GM19025 (cell line): ENCODE measurements at regions not wholly inside any gene's neighbourhood (a gene's known extent, or its start where the extent isn't known, plus 50 kb on each side); places are given as distances from the start of the nearest gene placed in this dataset.

Experiments used
- ATAC-seq: cut with Tn5 transposase; IDR thresholded peaks from one replicate; pipeline ENCODE4 v1.9.1; 2021; ENCODE audit warnings: mild to moderate bottlenecking, low read depth, moderate library complexity; ENCODE audit not compliant: unreplicated experiment

- ATAC-seq: no peak
Observed at GRCh38 chr4:115294717-115295116, 181.3 kb upstream of the NDST4 start.

- no peak for ATAC-seq
Observed at GRCh38 chr4:115293093-115293462, 179.7 kb upstream of the NDST4 start.

GRCh38 chr4:115292320-115293092 lies 179.1 kb upstream of the NDST4 start:
- no peak for ATAC-seq

GRCh38 chr4:115287426-115287825 lies 174.0 kb upstream of the NDST4 start:
- ATAC-seq: no peak

GRCh38 chr4:115279330-115279729 lies 165.9 kb upstream of the NDST4 start:
- ATAC-seq: no peak

- ATAC-seq: no peak
Observed at GRCh38 chr4:115278830-115279229, 165.4 kb upstream of the NDST4 start.

GRCh38 chr4:115275615-115276014 lies 162.2 kb upstream of the NDST4 start:
- no peak for ATAC-seq

GRCh38 chr4:115274545-115274944 lies 161.1 kb upstream of the NDST4 start:
- no peak for ATAC-seq

GRCh38 chr4:115272594-115272993 lies 159.2 kb upstream of the NDST4 start:
- ATAC-seq: no peak

- no peak for ATAC-seq
Observed at GRCh38 chr4:115272185-115272584, 158.8 kb upstream of the NDST4 start.

- ATAC-seq: no peak
Observed at GRCh38 chr4:115260195-115260594, 146.8 kb upstream of the NDST4 start.

GRCh38 chr4:115259642-115260041 lies 146.2 kb upstream of the NDST4 start:
- no peak for ATAC-seq

GRCh38 chr4:115249808-115250207 lies 136.4 kb upstream of the NDST4 start:
- no peak for ATAC-seq

GRCh38 chr4:115234405-115235093 lies 121.1 kb upstream of the NDST4 start:
- ATAC-seq: peak; percentile 58

GRCh38 chr4:115233600-115233999 lies 120.2 kb upstream of the NDST4 start:
- no peak for ATAC-seq

- no peak for ATAC-seq
Observed at GRCh38 chr4:115229873-115230272, 116.5 kb upstream of the NDST4 start.

GRCh38 chr4:115228851-115229250 lies 115.4 kb upstream of the NDST4 start:
- ATAC-seq: no peak

- ATAC-seq: no peak
Observed at GRCh38 chr4:115222061-115222460, 108.6 kb upstream of the NDST4 start.

GRCh38 chr4:115219862-115220261 lies 106.4 kb upstream of the NDST4 start:
- ATAC-seq: no peak

GRCh38 chr4:115219315-115219860 lies 106.0 kb upstream of the NDST4 start:
- ATAC-seq: no peak

- ATAC-seq: no peak
Observed at GRCh38 chr4:115215935-115216334, 102.5 kb upstream of the NDST4 start.

GRCh38 chr4:115213716-115214115 lies 100.3 kb upstream of the NDST4 start:
- ATAC-seq: no peak
